GM18511 (cell line): ENCODE measurements at regions not wholly inside any gene's neighbourhood (a gene's known extent, or its start where the extent isn't known, plus 50 kb on each side); places are given as distances from the start of the nearest gene placed in this dataset.
A peak's percentile ranks its signal among the peaks of the same experiment; 100 is the strongest.

Source experiments
- ATAC-seq: cut with Tn5 transposase; IDR thresholded peaks from one replicate; pipeline ENCODE4 v1.9.1; 2021; ENCODE audit warnings: mild to moderate bottlenecking, moderate library complexity; ENCODE audit not compliant: unreplicated experiment

DNA sequence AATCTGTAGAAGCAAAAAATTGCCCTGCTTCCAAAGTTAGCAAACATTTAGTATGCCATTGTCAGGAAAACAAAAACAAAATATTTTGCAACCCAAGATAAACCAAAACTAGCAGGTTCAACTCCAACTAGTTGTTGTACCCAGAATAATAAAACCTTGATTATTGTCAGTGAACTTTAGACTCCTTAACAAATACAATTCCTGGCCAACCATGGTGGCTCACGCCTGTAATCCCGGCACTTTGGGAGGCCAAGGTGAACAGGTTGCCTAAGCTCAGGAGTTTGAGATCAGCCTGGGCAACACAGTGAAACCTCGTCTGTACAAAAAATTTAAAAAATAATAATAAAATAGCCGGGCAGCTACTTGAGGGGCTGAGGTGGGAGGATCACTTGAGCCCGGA, 53.6 kb upstream of the EPCAM start:
- ATAC-seq = no peak

DNA sequence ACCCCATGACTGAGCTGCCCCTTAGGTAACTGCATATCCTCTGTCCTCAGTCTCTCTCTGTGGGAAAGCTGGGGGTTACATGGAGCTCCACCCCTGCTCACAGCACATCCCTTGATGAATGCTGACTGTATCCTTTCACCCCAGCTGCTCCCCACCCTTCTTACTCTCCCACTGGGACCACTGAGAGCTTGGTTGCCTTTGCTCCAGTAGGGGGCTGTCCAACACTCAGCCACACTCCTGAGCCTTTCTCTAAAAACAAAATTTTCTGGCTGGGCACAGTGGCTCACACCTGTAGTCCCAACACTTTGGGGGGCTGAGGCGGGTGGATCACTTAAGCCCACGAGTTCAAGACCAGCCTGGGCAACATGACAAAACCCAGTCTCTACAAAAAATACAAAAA, 55.4 kb upstream of the EPCAM start:
- ATAC-seq = no peak

DNA sequence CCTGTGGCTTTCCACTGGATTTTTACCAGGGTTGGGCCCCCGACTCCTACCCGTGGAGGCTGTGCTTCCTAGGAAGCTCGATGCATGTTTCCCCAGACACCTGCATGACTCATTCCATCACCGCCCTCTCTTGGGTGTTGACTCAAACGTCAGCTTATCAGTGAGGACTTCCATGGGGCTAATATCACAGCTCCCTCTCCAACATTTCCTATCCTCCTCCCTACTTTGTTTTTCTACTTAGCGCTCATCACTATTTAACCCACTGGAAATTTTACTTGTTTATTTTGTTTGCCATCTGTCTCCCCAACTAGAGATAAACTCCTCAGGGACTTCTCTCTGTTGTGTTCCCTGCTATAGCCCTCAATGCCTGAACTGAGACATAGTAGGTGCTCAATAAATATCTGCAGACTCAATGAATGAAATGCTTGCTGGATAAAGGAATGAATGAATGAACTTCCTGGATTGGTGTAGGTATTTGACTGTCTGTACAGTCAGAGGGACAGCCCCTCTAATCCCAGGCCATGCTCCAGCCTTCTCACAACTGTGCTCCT, 55.9 kb upstream of the EPCAM start:
- ATAC-seq = no peak

DNA sequence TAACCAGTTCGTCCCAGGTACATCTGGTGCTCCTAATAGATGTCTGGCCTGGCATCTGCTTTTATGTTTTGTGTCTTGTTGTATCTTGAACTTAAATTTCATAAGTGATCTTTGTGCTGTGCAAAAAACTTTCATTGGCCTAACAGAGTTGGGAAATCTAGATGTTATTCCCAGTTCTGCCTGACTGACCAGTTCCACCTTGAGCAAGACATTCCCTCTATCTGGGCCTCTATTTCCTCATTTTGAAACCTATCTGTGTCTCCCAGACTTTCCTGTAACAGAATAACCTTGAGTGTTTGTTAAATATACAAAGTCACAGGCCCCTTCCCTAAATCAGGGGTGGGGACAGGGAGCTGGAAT, 56.6 kb upstream of the EPCAM start:
- ATAC-seq = no peak

DNA sequence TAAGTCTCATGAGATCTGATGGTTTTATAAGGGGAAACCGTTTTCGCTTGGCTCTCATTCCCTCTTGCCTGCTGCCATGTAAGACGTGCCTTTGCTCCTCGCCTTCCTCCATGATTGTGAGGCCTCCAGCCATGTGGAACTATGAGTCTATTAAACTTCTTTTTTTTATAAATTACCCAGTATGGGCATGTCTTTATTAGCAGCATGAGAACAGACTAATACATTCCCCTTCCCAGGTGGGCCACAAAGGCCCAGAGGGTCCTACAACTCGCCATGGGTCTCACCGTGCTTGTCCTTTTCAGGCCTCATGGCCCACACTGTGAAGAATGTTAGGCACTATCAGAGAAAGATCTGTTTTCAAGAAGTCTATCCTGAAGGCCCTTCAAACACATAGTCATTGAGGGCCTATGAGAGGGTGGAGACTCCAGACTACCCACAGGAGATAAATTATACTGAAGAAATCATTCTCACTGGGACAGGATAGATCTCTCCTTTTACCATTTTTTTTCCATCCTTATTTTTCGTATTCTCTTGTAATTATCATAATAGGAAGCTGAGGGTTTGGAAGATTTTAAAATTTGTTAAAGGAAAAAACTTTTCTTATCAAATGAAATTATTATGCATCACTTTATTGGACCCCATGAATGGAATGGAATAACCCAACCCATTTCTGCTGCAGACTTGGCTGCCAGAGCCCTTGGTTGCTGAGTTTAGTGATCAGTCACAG, 57.2 kb upstream of the EPCAM start:
- no peak for ATAC-seq

DNA sequence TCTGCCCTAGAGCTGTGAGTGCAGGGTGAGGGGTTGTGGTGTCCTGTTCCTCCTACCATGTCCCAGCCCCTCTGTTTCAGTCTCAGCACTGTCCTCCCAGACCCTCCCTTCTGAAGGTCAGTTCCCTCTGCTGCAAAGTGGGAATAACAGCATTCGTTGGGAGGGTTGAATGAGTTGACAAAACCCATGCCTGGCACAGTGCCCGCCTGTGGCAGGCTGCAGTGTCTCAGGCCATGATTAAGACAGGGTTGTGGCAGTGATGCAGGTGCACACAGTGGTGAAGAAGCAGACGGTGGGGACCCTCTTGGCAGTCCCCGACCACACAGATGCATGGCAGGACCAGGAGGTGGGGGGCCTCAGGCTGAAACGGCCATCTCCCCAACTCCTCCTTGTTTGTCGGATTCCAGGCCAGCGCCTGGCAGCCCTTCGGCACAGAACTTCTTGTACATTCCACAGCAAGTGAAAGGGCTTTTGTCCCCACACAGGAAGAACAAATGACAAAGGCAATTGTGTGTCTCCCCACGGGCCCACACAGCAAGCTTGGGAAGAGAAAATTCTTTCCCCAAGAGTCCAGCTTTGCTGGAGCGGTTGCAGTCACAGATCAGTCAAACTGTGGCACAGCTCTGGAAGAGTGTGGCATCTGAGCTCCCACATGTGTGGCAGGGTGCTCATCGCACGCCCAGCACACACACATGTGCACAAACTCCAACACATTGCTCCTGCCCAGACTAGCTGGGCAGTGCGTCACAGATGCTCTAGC, 58.1 kb upstream of the EPCAM start:
- ATAC-seq = peak; percentile 21

DNA sequence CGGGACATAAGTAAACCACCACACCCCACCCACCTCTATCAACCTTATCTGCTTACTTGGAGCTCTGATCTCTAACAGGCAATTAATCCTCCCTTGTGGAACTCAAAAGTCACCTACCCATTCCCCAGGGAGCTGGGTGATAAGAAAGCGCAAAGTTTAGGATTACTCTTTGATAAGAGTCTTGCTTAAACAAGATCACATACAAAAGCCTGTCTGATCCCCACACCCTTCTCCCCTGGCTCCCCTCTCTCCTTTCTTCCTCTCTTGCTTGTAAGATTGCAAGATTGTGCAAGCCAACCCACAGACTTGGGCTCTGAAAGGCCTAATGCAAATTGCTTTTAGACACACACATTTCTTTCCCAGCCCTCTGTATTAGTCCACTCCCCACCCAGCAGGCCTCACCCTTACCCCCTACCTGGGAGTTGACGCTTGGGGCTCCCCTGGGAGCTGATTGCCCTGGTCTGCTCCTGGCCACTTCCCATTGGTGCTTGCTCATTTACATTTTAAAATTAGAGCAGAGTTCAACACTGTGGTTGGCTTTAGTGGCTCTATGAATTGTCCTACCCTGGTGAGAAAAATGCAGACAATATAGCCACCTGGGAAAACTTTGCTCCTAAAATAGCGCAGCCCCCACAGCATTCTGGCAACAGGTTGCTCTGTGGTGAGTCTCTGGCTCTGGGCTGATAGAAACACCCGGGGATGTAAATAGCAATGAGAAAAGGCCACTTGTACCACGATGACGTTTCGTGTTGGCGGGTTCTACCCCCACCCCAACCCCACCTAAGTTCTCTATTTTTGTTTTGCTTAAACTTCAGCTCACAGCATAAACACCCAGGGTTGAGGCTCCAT, 58.9 kb upstream of the EPCAM start:
- ATAC-seq = peak; percentile 85

DNA sequence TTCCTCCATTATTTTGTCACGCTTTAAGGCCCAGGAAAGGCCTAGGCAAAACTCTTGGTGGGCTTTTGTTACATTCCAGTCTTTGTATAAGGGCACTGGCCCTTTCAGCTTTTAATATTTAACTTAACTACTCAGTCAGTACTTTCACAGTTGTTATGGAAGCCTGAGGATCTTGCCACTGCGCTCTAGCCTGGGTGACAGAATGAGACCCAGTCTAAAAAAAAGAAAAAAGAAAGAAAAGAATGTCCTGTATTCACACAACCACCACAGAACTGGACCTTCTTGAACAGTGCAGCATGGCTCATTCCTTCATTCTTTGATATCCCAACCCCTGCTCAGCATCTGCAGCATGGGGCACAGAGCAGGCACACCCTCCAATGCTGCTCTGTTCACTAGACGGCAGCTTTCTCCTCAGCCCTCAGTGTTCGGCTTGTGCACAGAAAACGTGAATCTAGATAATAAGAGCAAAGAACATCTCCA, 59.6 kb upstream of the EPCAM start:
- ATAC-seq = peak; percentile 0

DNA sequence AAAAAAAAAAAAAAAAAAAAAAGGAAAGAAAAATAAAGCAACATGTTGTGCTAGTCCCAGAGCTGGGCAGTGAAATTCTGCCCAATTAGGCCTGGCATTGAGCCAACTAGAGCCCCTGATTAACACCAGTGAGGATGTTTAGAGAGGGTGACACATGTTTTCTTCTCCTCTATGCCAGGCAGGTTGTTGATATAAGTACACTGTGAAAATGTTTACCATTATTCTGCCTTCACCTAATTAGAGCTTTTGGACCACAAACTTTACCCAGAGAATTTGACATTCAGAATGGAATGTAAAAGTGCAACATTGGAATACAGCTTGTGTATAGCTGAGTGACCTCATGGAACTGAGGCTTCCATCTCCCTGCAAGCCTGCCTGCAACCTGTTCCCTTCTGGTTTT, 62.0 kb upstream of the EPCAM start:
- no peak for ATAC-seq

DNA sequence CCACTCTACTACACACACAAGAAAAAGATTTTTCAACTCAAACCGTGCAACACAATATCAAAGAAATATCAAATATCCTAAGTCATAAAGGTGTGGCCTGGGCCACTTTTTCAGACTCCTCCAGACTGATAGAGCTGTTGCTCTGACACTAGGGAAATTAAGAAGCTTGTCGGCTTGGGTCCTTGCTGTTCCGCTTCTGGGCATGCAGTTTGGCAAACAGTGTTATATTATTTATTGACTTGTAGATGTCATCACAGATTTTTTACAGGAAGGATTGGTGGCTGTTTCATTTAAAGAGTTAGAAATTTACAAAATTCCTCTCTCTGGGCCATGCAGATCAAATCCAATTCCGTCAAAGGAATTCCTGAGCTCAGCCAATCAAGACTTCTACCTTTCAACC, 64.5 kb upstream of the EPCAM start:
- no peak for ATAC-seq

DNA sequence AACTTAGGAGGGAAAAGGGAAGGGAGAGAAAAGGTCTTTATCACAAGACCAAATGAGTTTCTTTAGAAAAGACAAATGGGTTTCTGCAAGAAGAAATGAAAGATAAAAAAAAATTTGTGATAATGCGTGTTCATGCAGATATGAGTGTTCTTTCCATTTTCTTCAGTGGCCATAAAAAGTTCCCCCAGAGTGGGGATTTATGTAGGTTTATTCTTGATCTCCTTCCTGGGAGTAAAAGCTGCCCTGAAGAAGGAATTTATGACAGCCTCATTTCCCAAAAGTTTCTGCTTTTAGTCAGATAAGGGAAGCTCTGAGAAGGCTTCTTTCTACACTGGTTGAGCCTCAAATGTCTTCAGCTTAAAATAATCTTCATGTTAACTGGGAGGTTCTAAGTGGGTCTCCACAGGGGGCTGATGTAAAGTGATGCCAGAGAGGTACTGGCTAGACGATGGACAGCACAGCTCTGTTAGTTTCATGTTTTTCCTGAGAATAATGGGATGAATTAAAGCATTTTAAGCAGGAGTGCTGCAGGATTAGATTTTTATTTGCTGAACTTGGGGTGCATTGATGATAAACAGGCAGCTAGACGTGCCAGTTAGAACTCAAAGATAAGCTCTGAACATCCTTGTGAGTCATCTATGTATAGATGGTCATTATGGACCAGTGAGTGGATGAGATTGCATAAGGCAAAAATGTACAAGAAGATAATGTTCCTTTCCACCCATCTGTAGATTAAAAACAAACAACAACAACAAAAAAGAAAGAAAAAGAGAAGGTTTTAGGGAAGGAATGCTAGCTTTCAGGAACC, 65.6 kb upstream of the EPCAM start:
- ATAC-seq = no peak

DNA sequence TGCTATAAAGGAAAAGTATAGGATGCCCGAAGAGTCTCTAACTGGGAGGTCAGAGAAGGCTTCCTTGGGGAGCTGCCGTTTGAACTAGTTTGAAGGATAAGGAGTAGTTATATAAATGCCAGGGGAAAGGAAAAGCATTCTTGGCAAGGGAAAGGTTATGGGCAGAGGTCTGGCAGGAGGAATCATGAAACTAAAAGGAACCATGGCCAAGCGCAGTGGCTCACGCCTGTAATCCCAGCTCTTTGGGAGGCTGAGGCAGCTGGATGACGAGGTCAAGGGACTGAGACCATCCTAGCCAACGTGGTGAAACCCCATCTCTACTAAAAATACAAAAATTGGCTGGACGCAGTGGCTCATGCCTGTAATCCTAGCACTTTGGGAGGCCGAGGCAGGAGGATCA, 66.8 kb upstream of the EPCAM start:
- no peak for ATAC-seq

DNA sequence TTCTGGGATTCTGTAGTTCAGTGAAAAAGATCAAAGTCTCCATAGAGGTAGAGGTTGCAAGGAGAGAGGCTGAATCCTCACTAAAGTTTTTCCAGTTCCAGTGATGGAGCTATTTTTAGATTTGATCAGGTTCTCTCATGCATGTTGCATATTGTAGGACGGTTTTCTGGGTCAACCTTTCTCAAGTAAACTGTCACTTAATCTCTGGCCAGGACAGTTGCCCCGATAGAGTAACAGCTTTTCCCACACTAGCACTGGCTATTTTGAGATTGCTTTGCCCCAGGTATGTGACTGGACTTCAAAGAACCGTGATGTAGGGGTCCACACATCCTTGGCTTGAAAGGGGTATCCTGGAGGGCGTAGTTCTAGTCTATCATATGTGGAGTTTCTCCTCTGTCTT, 67.4 kb upstream of the EPCAM start:
- no peak for ATAC-seq

DNA sequence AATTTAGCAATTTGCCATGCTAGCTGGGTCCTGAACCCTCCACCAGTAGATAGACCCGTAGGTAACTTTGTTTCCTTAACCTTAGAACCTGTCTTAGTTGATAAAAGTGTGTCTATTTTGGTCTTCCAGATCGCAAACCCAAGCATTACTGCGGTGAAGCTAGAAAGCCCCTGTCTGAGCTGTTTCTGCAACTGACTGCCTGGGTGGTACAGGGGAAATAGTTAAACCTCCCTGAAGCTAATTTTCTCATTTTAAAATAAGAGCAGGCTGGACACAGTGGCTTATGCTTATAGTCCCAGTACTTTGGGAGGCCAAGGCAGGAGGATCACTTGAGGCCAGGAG, 67.9 kb upstream of the EPCAM start:
- peak; percentile 74 for ATAC-seq

DNA sequence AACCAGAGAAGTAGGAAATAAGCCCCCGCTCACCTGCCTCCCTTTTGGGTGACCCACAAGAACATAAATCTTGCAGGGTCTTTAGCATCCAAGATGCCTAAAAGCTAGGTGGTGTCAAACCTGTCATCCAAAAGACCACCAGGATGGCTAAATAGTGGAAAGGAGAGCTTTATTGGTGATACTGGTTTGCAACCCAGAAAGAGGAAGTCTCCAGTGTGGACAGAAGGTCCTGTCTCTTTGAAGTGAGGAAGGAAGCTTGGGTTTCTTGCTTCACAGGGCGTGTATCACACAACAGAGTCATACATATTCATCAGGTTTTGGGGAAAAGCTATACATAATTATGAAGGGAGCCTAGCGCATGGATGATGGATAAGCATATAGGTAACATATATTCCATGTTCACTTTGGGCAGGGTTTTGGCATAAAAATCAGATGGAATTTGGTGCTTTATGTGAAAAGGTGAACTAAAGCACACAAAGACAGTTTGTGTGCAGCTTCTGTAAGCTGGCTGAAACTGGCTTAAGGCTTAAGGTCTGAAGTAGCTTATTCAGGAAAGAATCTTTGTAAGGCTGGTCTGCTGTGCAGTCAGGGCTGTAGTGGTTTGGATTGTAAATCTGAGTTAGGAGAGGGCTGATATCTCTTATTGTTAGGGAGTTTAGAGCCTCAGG, 68.4 kb upstream of the EPCAM start:
- ATAC-seq = peak; percentile 85

DNA sequence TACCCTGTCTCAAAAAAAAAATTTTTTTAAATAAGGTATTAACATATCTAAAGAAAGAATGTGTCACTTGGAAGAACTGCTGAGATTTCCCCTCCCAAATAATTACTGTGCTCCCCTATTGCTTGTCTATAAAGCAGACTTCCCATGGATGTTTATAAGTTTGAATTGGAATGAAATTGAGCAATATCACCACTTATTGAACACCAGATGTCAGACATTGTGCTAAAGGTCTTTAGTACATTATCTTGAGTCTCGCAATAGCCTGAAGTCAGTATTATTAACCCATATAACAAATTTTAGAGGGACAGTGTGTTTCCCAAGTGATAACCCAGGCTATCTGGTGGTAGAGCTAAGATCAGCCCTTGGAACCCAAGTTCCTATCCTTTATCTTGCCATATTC, 69.0 kb upstream of the EPCAM start:
- ATAC-seq = no peak

DNA sequence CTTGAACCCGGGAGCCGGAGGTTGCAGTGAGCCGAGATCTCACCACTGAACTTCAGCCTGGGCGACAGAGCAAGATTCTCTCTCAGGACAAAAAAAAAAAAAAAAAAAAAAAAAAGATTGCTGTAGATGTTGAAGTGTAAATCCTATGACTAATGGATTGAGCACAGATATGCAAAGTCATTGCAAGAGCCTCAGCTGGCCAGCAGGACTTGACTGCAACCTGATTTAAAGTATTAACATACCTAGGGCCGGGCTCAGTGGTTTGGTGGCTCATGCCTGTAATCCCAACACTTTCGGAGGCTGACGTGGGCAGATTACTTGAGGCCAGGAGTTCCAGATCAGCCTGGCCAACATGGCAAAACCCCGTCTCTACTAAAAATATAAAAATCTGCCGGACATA, 69.6 kb upstream of the EPCAM start:
- no peak for ATAC-seq

DNA sequence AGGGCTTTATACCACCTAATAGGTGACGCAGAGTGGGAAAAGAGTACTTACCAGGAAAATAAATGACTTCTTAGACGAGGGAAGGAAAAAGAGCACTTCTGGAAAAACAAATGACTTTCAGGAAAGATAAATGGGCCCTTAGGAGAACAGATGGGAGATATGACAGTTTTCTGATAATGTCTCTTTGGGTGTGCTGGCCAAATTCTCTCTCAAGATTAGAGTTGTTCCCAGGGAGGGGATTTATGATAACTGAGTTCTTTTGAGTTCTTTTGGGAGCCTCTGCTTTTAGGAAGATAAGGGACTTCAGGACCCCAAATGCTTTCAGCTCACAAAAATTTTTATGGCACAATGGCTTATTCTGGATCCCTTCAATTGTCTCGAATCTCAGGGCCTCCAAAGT, 70.3 kb upstream of the EPCAM start:
- no peak for ATAC-seq

DNA sequence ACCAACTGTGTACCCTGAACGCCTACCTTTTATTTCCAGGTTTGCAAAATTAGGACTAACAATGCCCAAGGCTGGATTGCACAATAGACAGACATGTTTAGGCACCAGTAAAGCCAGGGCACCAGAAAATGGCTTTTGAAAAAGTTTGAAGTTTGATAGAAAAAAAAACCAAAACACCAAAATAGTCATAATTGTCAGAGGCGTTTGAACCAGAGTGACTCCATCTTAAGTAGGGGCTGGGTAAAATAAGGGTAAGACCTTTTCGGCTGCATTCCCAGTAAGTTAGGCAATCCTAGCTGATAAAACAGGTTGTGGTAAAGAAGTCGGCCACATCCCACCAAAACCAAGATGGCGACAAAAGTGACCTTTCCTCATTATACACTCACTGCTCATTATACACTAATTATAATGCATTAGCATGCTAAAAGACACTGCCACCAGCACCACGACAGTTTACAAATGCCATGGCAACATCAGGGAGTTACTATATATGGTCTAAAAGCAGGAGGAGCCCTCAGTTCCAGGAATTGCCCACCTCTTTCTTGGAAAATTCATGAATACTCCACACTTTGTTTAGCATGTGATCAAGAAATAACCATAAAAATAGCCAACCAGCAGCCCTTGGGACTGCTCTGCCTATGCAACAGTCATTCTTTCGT, 71.2 kb upstream of the EPCAM start:
- ATAC-seq = no peak
